ENCODE measurements at regions not wholly inside any gene's neighbourhood (a gene's known extent, or its start where the extent isn't known, plus 50 kb on each side); places are given as distances from the start of the nearest gene placed in this dataset.

- Histone ChIP-seq H3K4me1 (peaks cover under 1% of the 10 kb centered on the region), H3K4me3 (no peak overlapping the region), H3K27ac (no peak overlapping the region), H3K36me3 (replicated peaks in 1 of 2; ENCODE audit: insufficient read depth in 1 of 2, low read depth in 2 of 2) (no peaks in the 10 kb centered on the region), H3K9me3 (no peaks in the 10 kb centered on the region), H3K27me3 (peaks cover 0 to 21% of the 10 kb centered on the region in 2 donors)
- WGBS, 2 donors = 57 to 91% methylated on average over 1 to 3 of the region's 3 CpGs
- TF ChIP-seq CTCF (IDR thresholded peaks at IDR 0.05) (no peak), POLR2A (IDR thresholded peaks at IDR 0.05) (no peak)
- ATAC-seq (no peak), DNase-seq (no peak)
- intact Hi-C loops (cut with DNase I) = no loop called here
These were observed 208.1 kb downstream of the TEX29 start for GRCh38 chr13:111528513-111528912.

DNA sequence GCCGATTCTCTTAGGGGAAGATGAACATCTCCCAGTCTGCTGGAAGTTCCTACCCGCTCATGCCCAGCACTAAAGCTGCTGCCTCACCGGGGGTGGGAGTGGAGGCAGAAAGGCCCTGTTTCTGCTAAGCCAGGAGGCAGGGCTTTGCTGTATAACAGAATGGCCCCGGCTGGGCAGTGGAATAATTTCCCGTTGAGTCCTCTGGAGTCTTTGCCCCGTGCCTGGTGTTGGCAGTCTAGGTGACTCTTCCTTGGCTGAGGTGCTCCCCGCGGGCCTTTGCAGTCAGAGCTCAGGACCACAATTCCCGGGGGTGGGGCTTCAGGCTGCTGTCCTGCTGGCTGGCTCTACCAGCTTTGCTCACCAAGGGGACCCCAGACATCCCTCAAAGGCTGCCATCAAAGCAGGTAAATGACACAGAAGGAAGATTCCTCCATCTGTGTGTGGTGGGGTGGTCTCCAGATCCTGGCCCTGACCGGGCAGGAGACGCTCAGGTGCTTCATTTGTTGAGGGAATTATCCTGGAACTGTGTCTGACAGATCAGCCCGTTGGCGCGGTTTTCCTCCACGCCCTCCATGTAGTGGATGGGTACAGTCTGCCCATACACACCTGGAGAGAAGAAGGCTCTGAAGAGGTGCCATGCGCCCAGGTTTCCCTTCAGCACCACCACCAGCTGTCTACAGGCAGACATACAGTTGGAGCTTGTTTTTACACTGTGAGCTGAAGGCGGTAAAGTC is 209.9 kb downstream of the TEX29 start:
- Histone ChIP-seq H3K4me1 (peaks cover 13% of the 10 kb centered on the region), H3K27ac (no peak overlapping the region), H3K4me3 (no peak overlapping the region), H3K9me3 (no peaks in the 10 kb centered on the region), H3K36me3 (replicated peaks in 1 of 2; ENCODE audit: insufficient read depth in 1 of 2, low read depth in 2 of 2) (no peaks in the 10 kb centered on the region), H3K27me3 (peaks cover 0 to 37% of the 10 kb centered on the region in 2 donors)
- TF ChIP-seq CTCF (IDR thresholded peaks at IDR 0.05) (no peak), POLR2A (IDR thresholded peaks at IDR 0.05) (no peak)
- 69 to 72% methylated on average over 12 to 17 of the region's 17 CpGs for WGBS, 2 donors
- no peak for ATAC-seq
- no peak for DNase-seq
- intact Hi-C loops (cut with DNase I) = no loop called here

- no peak overlapping the region for H3K4me3 ChIP-seq
- H3K27me3 ChIP-seq = peaks cover 0 to 42% of the 10 kb centered on the region in 2 donors
- H3K27ac ChIP-seq = no peak overlapping the region
- no peak for ATAC-seq
- H3K4me1 ChIP-seq = peaks cover 13% of the 10 kb centered on the region
- 17 to 18% methylated on average over 7 of the region's 7 CpGs for WGBS, 2 donors
- peak in 3 of 4 donors; percentile 36 to 49 (median 44) for DNase-seq
- intact Hi-C loops (cut with DNase I) = no loop called here
- no peaks in the 10 kb centered on the region for H3K9me3 ChIP-seq
- TF ChIP-seq POLR2A (IDR thresholded peaks at IDR 0.05) = no peak
- peak in 5 of 7 experiments; percentile 17 to 49 (median 36) for TF ChIP-seq CTCF (IDR thresholded peaks at IDR 0.05)
- H3K36me3 ChIP-seq (replicated peaks in 1 of 2; ENCODE audit: insufficient read depth in 1 of 2, low read depth in 2 of 2) = no peaks in the 10 kb centered on the region
These were observed 211.1 kb downstream of the TEX29 start for GRCh38 chr13:111531505-111531904.

- no peak overlapping the region for H3K4me3 ChIP-seq
- peaks cover 0 to 42% of the 10 kb centered on the region in 2 donors for H3K27me3 ChIP-seq
- no peaks in the 10 kb centered on the region for H3K36me3 ChIP-seq (replicated peaks in 1 of 2; ENCODE audit: insufficient read depth in 1 of 2, low read depth in 2 of 2)
- no peak for ATAC-seq
- H3K27ac ChIP-seq = no peak overlapping the region
- TF ChIP-seq POLR2A (IDR thresholded peaks at IDR 0.05) = no peak
- TF ChIP-seq CTCF (IDR thresholded peaks at IDR 0.05) = no peak
- 50 to 58% methylated on average over 9 of the region's 9 CpGs for WGBS, 2 donors
- intact Hi-C loops (cut with DNase I) = no loop called here
- H3K4me1 ChIP-seq = peaks cover 13% of the 10 kb centered on the region
- no peak for DNase-seq
- H3K9me3 ChIP-seq = no peaks in the 10 kb centered on the region
These were observed 211.7 kb downstream of the TEX29 start for GRCh38 chr13:111532111-111532510.

All from body of pancreas (tissue), 4 donors.